Hepatic stellate cell (primary cell): ENCODE measurements at regions not wholly inside any gene's neighbourhood (a gene's known extent, or its start where the extent isn't known, plus 50 kb on each side); places are given as distances from the start of the nearest gene placed in this dataset.

Source experiments
- DNase-seq: peaks from one replicate; pipeline ENCODE4 v3.0.0; 2011; ENCODE audit warnings: low spot score

DNA sequence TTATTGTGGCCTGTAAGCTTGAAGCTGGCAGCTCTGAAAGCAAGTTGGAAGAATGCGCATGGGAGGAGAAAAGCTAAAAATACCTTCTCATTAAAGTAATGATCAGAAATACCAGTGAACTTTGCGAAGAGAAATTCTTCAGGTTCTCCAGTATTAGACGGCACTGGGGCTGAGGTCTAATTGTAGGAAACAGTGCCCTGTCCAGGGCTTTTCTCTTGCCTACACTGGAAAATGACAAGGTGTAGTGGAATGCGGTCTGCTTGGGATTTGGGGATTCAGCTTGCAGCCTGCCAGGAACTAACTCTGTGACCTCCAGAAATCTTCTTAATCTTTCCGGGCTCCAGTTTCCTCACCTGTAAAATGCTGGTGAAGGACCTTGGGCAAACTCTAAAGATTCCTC, 53.3 kb upstream of the KCNJ16 start:
- no peak for DNase-seq

DNA sequence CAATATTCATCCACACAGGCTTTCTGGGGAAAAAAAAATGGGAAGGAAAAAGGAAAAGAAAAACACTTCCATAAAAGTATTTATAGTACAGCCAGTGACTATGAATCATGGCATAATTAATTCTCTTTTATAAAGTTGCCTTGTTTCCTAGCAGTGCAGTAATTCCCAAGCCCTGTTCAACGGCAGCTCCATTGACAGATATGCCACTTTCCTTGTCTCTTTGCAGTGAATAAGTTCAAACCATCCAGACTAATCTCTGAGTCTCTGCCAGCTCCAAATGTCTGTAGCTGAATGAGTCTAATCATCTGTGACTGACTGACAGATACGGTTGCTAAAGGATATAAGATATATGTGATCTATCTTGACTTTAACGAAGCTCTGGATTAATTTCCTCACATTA, 52.9 kb upstream of the KCNJ16 start:
- DNase-seq, result no peak

GRCh38 chr17:70024253-70024652, 50.8 kb upstream of the KCNJ16 start:
- DNase-seq, result no peak
